NB4 (cell line): ENCODE measurements at regions not wholly inside any gene's neighbourhood (a gene's known extent, or its start where the extent isn't known, plus 50 kb on each side); places are given as distances from the start of the nearest gene placed in this dataset.
"Not testable (repeated sequence)": the region's sequence is repeated elsewhere in the genome, so short reads cannot be mapped to it uniquely, and the experiment has no call there.

Source experiments
- DNase-seq: peaks from one replicate; pipeline ENCODE4 v3.0.0; 2010; ENCODE audit warnings: low read depth
- H3K4me3 ChIP-seq: one replicate; pipeline ENCODE4 v1.5.1; 2011; ENCODE audit warnings: mild to moderate bottlenecking, low read depth, low read length, moderate library complexity
- CTCF ChIP-seq: IDR thresholded peaks from one replicate; pipeline ENCODE4 v1.5.1; 2012; ENCODE audit warnings: low read depth, low read length
- MAX ChIP-seq: IDR thresholded peaks from 2 replicates; pipeline ENCODE4 v1.6.1; 2011; ENCODE audit warnings: low read depth, low read length
- MYC ChIP-seq: IDR thresholded peaks from 2 replicates; pipeline ENCODE4 v1.6.1; 2011; ENCODE audit warnings: low read depth, low read length
- POLR2A ChIP-seq: IDR thresholded peaks from 2 replicates; pipeline ENCODE4 v1.6.1; 2011; ENCODE audit warnings: mild to moderate bottlenecking; ENCODE audit not compliant: insufficient read length; ENCODE audit errors: extremely low read depth

- H3K4me3 ChIP-seq, result no peak overlapping the region
- DNase-seq, result no peak
- TF ChIP-seq CTCF, result no peak
- no peak for TF ChIP-seq POLR2A
- no peak for TF ChIP-seq MAX
- TF ChIP-seq MYC, result no peak
Observed at GRCh38 chr2:226300196-226300886, 499.3 kb downstream of the IRS1 start.

GRCh38 chr2:226299771-226300170 lies 499.8 kb downstream of the IRS1 start:
- DNase-seq, result no peak
- no peak overlapping the region for H3K4me3 ChIP-seq
- TF ChIP-seq MAX (no peak), MYC (no peak), CTCF (no peak), POLR2A (no peak)

- H3K4me3 ChIP-seq, result no peak overlapping the region
- DNase-seq, result no peak
- TF ChIP-seq MYC, result no peak
- TF ChIP-seq CTCF, result no peak
- TF ChIP-seq MAX, result no peak
- no peak for TF ChIP-seq POLR2A
Observed at GRCh38 chr2:226295681-226296080, 503.9 kb downstream of the IRS1 start.

GRCh38 chr2:226295123-226295522 lies 504.5 kb downstream of the IRS1 start:
- TF ChIP-seq CTCF (no peak), MAX (no peak), MYC (no peak), POLR2A (no peak)
- H3K4me3 ChIP-seq, result no peak overlapping the region
- no peak for DNase-seq

- H3K4me3 ChIP-seq, DNase-seq: not testable (repeated sequence)
Observed at GRCh38 chr2:226291281-226291680, 508.3 kb downstream of the IRS1 start.

GRCh38 chr2:226286916-226287315 lies 512.7 kb downstream of the IRS1 start:
- no peak for DNase-seq
- TF ChIP-seq CTCF, result no peak
- H3K4me3 ChIP-seq, result no peak overlapping the region
